Esophagus squamous epithelium (tissue), 5 donors: ENCODE measurements at regions not wholly inside any gene's neighbourhood (a gene's known extent, or its start where the extent isn't known, plus 50 kb on each side); places are given as distances from the start of the nearest gene placed in this dataset.
"Not testable (repeated sequence)": the region's sequence is repeated elsewhere in the genome, so short reads cannot be mapped to it uniquely, and the experiment has no call there.

Experiments
- DNase-seq: peaks from one replicate; lab custom pipeline; 2025; lab: John Stamatoyannopoulos, UW
- H3K27ac ChIP-seq, 4 donors: fragments of 200-600 bp; sonication (generic); one replicate each; pipeline ENCODE4 v1.5.1; 2016 to 2019; ENCODE audit warnings: mild to moderate bottlenecking in 1 of 4
- H3K27me3 ChIP-seq, 4 donors: fragments of 200-600 bp; sonication (generic); 1 replicate in 3 of 4; 2 replicates in 1 of 4; pipeline versions ENCODE4 v1.5.1 to v1.6.0; 2017 to 2021; ENCODE audit warnings: antibody characterized with exemption in 1 of 4
- H3K36me3 ChIP-seq, 3 donors: fragments of 200-600 bp; sonication (generic); one replicate each; pipeline ENCODE4 v1.5.1; 2016 to 2019
- H3K4me1 ChIP-seq, 3 donors: fragments of 200-600 bp; sonication (generic); one replicate each; pipeline ENCODE4 v1.5.1; 2017 to 2019
- H3K4me3 ChIP-seq, 4 donors: fragments of 200-600 bp; sonication (generic); 1 replicate in 3 of 4; 2 replicates in 1 of 4; pipeline ENCODE4 v1.5.1; 2016 to 2019; ENCODE audit warnings: mild to moderate bottlenecking in 2 of 4, moderate library complexity in 1 of 4
- H3K9me3 ChIP-seq, 3 donors: fragments of 200-600 bp; sonication (generic); one replicate each; pipeline ENCODE4 v1.5.1; 2016 to 2019
- CTCF ChIP-seq, 6 experiments: fragments of 450-650 bp in 4 of 6; fragments of 200-600 bp in 2 of 6; sonication (generic) in 2 of 6; IDR thresholded peaks; one replicate each; pipeline ENCODE4 v1.5.1; 2016 to 2019; ENCODE audit warnings: antibody characterized with exemption in 6 of 6, mild to moderate bottlenecking in 4 of 6, moderate library complexity in 4 of 6
- POLR2A ChIP-seq, 4 donors: fragments of 450-650 bp; IDR thresholded peaks; one replicate each; pipeline ENCODE4 v1.6.1; 2017; ENCODE audit warnings: antibody characterized with exemption in 4 of 4, mild to moderate bottlenecking in 4 of 4, moderate library complexity in 3 of 4
- WGBS, 2 donors: methylation state at CpG; one replicate each; pipeline ENCODE4 v1.1.5; 2018; 5-methylcytosine and 5-hydroxymethylcytosine counted together
- intact Hi-C: fragments of 100-400 bp; cut with DNase I; formaldehyde crosslinking; loops from one replicate; pipeline ENCODE4 v1.15.0; 2022
- donor health status: DM: yes; HTN: yes; CAD: no.

DNA sequence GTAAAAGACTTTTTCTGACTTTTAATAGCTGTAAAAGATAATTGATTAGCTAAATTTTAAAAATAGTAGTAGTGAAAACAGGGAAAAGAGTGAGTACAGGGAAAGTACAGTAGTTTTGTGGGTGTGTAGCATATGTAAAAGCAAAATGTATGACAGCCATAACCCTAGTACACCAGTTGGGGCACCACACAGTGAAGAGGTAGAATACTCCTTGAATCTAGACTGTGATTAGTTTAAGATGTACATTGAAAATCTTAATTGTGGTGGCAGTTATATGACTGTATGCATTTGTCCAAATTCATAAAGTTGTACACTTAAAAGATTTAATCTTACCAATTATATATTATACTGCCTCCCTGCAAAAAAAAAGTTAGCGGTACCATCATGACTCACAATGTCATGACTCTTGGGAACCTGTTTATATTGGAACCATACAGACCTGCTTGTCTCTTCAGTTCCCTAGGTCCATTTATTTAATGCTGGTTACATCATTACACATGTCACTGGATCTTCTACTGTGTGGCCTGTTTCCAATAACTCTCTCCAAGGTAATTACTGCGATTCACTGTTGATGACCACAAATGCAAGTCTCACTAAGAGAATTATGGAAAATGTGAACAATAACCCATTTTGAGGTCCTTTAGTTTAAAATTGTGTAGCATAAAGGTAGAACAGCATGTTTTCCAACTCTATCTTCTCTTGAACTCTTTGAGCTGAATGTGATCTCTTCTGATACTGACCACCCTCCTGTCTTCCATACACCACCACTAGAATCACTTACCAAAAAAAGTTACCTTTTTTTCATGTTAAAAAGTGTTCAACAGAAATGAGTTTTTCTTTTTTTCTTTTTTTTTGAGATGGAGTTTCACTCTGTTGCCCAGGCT is 264.2 kb upstream of the AMIGO2 start:
- Histone ChIP-seq H3K4me3 (no peak overlapping the region), H3K9me3 (no peaks in the 10 kb centered on the region), H3K36me3 (no peaks in the 10 kb centered on the region), H3K27ac (no peak overlapping the region), H3K4me1 (no peaks in the 10 kb centered on the region), H3K27me3 (no peaks in the 10 kb centered on the region)
- intact Hi-C loops: no loop called here
- WGBS, 2 donors: 64 to 68% methylated on average over 2 of the region's 2 CpGs
- no peak for DNase-seq
- TF ChIP-seq POLR2A (IDR thresholded peaks at IDR 0.05): no peak
- no peak for TF ChIP-seq CTCF (IDR thresholded peaks at IDR 0.05)

- H3K36me3 ChIP-seq: no peaks in the 10 kb centered on the region
- no peak for DNase-seq
- 44 to 59% methylated on average over 7 of the region's 7 CpGs for WGBS, 2 donors
- H3K9me3 ChIP-seq: no peaks in the 10 kb centered on the region
- no peaks in the 10 kb centered on the region for H3K27me3 ChIP-seq
- no peak for TF ChIP-seq CTCF (IDR thresholded peaks at IDR 0.05)
- no peak for TF ChIP-seq POLR2A (IDR thresholded peaks at IDR 0.05)
- H3K4me1 ChIP-seq: no peaks in the 10 kb centered on the region
- H3K4me3 ChIP-seq: no peak overlapping the region
- no peak overlapping the region for H3K27ac ChIP-seq
- intact Hi-C loops: no loop called here
Measured at GRCh38 chr12:47340411-47341015, 260.8 kb upstream of the AMIGO2 start.

GRCh38 chr12:47337581-47337980 is 257.8 kb upstream of the AMIGO2 start:
- no peak overlapping the region for H3K27ac ChIP-seq
- H3K36me3 ChIP-seq: no peaks in the 10 kb centered on the region
- intact Hi-C loops: no loop called here
- DNase-seq: no peak
- no peaks in the 10 kb centered on the region for H3K27me3 ChIP-seq
- no peak overlapping the region for H3K4me3 ChIP-seq
- TF ChIP-seq POLR2A (IDR thresholded peaks at IDR 0.05) (no peak), CTCF (IDR thresholded peaks at IDR 0.05) (no peak)
- no peaks in the 10 kb centered on the region for H3K9me3 ChIP-seq
- H3K4me1 ChIP-seq: no peaks in the 10 kb centered on the region

DNA sequence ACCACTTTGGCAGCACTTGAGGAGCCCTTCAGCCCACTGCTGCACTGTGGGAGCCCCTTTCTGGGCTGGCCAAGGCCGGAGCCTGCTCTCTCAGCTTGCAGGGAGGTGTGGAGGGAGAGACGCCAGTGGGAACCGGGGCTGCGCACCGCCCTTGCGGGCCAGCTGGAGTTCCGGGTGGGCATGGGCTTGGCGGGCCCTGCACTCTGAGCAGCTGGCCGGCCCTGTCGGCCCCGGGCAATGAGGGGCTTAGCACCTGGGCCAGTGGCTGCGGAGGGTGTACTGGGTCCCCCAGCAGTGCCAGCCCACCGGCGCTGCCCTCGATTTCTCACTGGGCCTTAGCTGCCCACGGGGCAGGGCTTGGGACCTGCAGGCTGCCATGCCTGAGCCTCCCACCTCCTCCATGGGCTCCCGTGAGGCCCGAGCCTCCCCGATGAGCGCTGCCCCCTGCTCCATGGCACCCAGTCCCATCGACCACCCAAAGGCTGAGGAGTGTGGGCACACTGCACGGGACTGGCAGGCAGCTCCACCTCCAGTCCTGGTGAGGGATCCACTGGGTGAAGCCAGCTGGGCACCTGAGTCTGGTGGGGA is 253.6 kb upstream of the AMIGO2 start:
- H3K9me3 ChIP-seq, H3K27ac ChIP-seq, intact Hi-C loops, H3K36me3 ChIP-seq, H3K4me3 ChIP-seq, DNase-seq, H3K27me3 ChIP-seq: not testable (repeated sequence)
- WGBS, 2 donors: no CpG with 5 or more reads among the region's 22 CpGs
- H3K4me1 ChIP-seq: peaks cover 0 to 10% (median 0%) of the 10 kb centered on the region in 3 donors

- TF ChIP-seq POLR2A (IDR thresholded peaks at IDR 0.05): no peak
- TF ChIP-seq CTCF (IDR thresholded peaks at IDR 0.05): no peak
- Histone ChIP-seq H3K27me3 (no peaks in the 10 kb centered on the region), H3K9me3 (no peaks in the 10 kb centered on the region), H3K4me1 (peaks cover 0 to 10% (median 0%) of the 10 kb centered on the region in 3 donors), H3K36me3 (no peaks in the 10 kb centered on the region), H3K27ac (no peak overlapping the region), H3K4me3 (no peak overlapping the region)
- intact Hi-C loops: no loop called here
- WGBS, 2 donors: 21 to 48% methylated on average over 1 of the region's 1 CpG
- no peak for DNase-seq
Measured at GRCh38 chr12:47328831-47329545, 249.2 kb upstream of the AMIGO2 start.
